H1 (cell line): ENCODE measurements at regions not wholly inside any gene's neighbourhood (a gene's known extent, or its start where the extent isn't known, plus 50 kb on each side); places are given as distances from the start of the nearest gene placed in this dataset.

ENCODE experiments used
- ASH2L ChIP-seq: fragments of 200-600, 300-600 bp; sonication (generic); IDR thresholded peaks from one replicate; pipeline ENCODE4 v1.7.1; 2017; ENCODE audit warnings: low read length
- RNF2 ChIP-seq: fragments of 200-900, 300-1000 bp; sonication (generic); IDR thresholded peaks from 2 replicates; pipeline ENCODE4 v1.7.1; 2016; ENCODE audit warnings: borderline replicate concordance, low read depth, mild to moderate bottlenecking, antibody characterized with exemption, low read length; ENCODE audit not compliant: poor library complexity, severe bottlenecking; ENCODE audit errors: missing control alignments
- TAF1 ChIP-seq: IDR thresholded peaks from 2 replicates; pipeline ENCODE4 v1.6.1; 2011; ENCODE audit warnings: mild to moderate bottlenecking, low read depth, low read length

DNA sequence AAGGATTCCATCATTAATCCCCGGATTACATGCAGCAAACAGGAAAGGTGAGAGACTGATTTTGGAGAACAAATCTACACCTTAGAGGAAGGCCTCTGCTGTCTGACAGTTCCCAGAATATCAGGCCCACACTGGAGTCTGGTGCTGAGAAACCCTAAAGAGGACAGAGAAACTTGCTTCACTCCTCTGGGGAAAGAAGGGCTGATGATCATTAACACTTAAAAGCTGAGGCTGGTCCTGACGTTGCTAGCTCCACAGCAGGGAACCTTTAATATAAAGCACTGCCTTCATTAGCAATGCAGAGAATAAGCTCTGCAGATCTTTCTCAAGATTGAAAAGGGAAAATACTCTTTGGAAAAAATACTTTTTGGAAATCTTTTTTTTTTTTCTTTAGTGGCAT, 1472.4 kb upstream of the GOT2 start (continued):
- TF ChIP-seq RNF2 (no peak), ASH2L (no peak), TAF1 (no peak)
